Colon (tissue), 2 donors: ENCODE measurements at regions not wholly inside any gene's neighbourhood (a gene's known extent, or its start where the extent isn't known, plus 50 kb on each side); places are given as distances from the start of the nearest gene placed in this dataset.
"Not testable (repeated sequence)": the region's sequence is repeated elsewhere in the genome, so short reads cannot be mapped to it uniquely, and the experiment has no call there.

ENCODE experiments used
- FAIRE-seq: peaks from 2 replicates; lab custom pipeline; 2012; peaks lifted over from hg19 to GRCh38; lab: Jason Lieb, UNC
- donor health status: control.
- donor health status: control.

GRCh38 chr7:10471280-10472058 lies 502.2 kb upstream of the PHF14 start:
- FAIRE-seq = no peak

- no peak for FAIRE-seq
Measured at GRCh38 chr7:10472115-10472514, 501.6 kb upstream of the PHF14 start.

GRCh38 chr7:10473569-10473968 lies 500.1 kb upstream of the PHF14 start:
- no peak for FAIRE-seq

- FAIRE-seq = no peak
Measured at GRCh38 chr7:10474048-10474447, 499.6 kb upstream of the PHF14 start.

- no peak for FAIRE-seq
Measured at GRCh38 chr7:10475940-10476641, 497.6 kb upstream of the PHF14 start.

- no peak for FAIRE-seq
Measured at GRCh38 chr7:10476642-10477041, 497.0 kb upstream of the PHF14 start.

GRCh38 chr7:10483671-10484070 lies 490.0 kb upstream of the PHF14 start:
- FAIRE-seq = no peak

- no peak for FAIRE-seq
Measured at GRCh38 chr7:10484767-10485166, 488.9 kb upstream of the PHF14 start.

- FAIRE-seq = not testable (repeated sequence)
Measured at GRCh38 chr7:10501206-10501884, 472.3 kb upstream of the PHF14 start.

- no peak for FAIRE-seq
Measured at GRCh38 chr7:10507032-10507431, 466.6 kb upstream of the PHF14 start.

- no peak for FAIRE-seq
Measured at GRCh38 chr7:10521306-10521705, 452.4 kb upstream of the PHF14 start.

- not testable (repeated sequence) for FAIRE-seq
Measured at GRCh38 chr7:10533429-10533828, 440.2 kb upstream of the PHF14 start.

- FAIRE-seq = no peak
Measured at GRCh38 chr7:10536561-10536960, 437.1 kb upstream of the PHF14 start.

GRCh38 chr7:10537764-10538163 lies 435.9 kb upstream of the PHF14 start:
- no peak for FAIRE-seq

GRCh38 chr7:10557375-10557774 lies 416.3 kb upstream of the PHF14 start:
- no peak for FAIRE-seq

GRCh38 chr7:10560497-10560896 lies 413.2 kb upstream of the PHF14 start:
- FAIRE-seq = no peak

GRCh38 chr7:10568891-10569290 lies 404.8 kb upstream of the PHF14 start:
- no peak for FAIRE-seq

- no peak for FAIRE-seq
Measured at GRCh38 chr7:10571759-10572158, 401.9 kb upstream of the PHF14 start.

GRCh38 chr7:10577866-10578374 lies 395.8 kb upstream of the PHF14 start:
- no peak for FAIRE-seq

GRCh38 chr7:10579561-10579960 lies 394.1 kb upstream of the PHF14 start:
- FAIRE-seq = no peak

GRCh38 chr7:10584886-10585285 lies 388.8 kb upstream of the PHF14 start:
- no peak for FAIRE-seq

- no peak for FAIRE-seq
Measured at GRCh38 chr7:10588084-10588483, 385.6 kb upstream of the PHF14 start.

GRCh38 chr7:10592604-10593003 lies 381.1 kb upstream of the PHF14 start:
- FAIRE-seq = no peak
